MM.1S (cell line): ENCODE measurements at regions not wholly inside any gene's neighbourhood (a gene's known extent, or its start where the extent isn't known, plus 50 kb on each side); places are given as distances from the start of the nearest gene placed in this dataset.

ENCODE experiments used
- DNase-seq: peaks from one replicate; pipeline ENCODE4 v3.0.0-alpha.2; 2015
- H2AFZ ChIP-seq: fragments of 300-600 bp; sonication (generic); 2 replicates; pipeline ENCODE4 v1.6.0; 2016; ENCODE audit warnings: antibody characterized with exemption, low read length
- H3F3A ChIP-seq: fragments of 300-600 bp; sonication (generic); 2 replicates; pipeline ENCODE4 v1.6.1; 2016; ENCODE audit warnings: mild to moderate bottlenecking, antibody characterized with exemption, low read length, moderate library complexity, mixed read lengths; ENCODE audit not compliant: insufficient read depth
- H3K27ac ChIP-seq: fragments of 300-600 bp; sonication (generic); 2 replicates; pipeline ENCODE4 v1.5.1; 2016; ENCODE audit warnings: mild to moderate bottlenecking, low read length
- H3K27me3 ChIP-seq: fragments of 300-600 bp; sonication (generic); replicated peaks from 2 replicates; pipeline ENCODE4 v1.6.0; 2016; ENCODE audit warnings: low read length; ENCODE audit not compliant: insufficient read depth
- H3K36me3 ChIP-seq: fragments of 300-600 bp; sonication (generic); replicated peaks from 2 replicates; pipeline ENCODE4 v1.6.1; 2016; ENCODE audit warnings: mild to moderate bottlenecking, low read length, mixed read lengths; ENCODE audit not compliant: insufficient read depth
- H3K4me1 ChIP-seq: fragments of 300-600 bp; sonication (generic); 2 replicates; pipeline ENCODE4 v1.6.1; 2016; ENCODE audit warnings: low read length, mixed read lengths
- H3K4me2 ChIP-seq: fragments of 300-600 bp; sonication (generic); 2 replicates; pipeline ENCODE4 v1.6.0; 2016; ENCODE audit warnings: low read depth, low read length
- H3K4me3 ChIP-seq: fragments of 300-600 bp; sonication (generic); 2 replicates; pipeline ENCODE4 v1.5.1; 2016; ENCODE audit warnings: low read length, mixed read lengths
- H3K79me2 ChIP-seq: fragments of 300-600 bp; sonication (generic); 2 replicates; pipeline ENCODE4 v1.6.1; 2016; ENCODE audit warnings: mixed run types, low read length, mixed read lengths
- H3K9ac ChIP-seq: fragments of 300-600 bp; sonication (generic); 2 replicates; pipeline ENCODE4 v1.6.1; 2016; ENCODE audit warnings: low read length, mixed read lengths
- H3K9me2 ChIP-seq: fragments of 300-600 bp; sonication (generic); replicated peaks from 2 replicates; pipeline ENCODE4 v1.6.1; 2016; ENCODE audit warnings: mild to moderate bottlenecking, low read length, mixed read lengths; ENCODE audit not compliant: insufficient read depth
- H3K9me3 ChIP-seq: fragments of 300-600 bp; sonication (generic); replicated peaks from 2 replicates; pipeline ENCODE4 v1.6.1; 2016; ENCODE audit warnings: mild to moderate bottlenecking, low read length, mixed read lengths; ENCODE audit not compliant: insufficient read depth
- H4K20me1 ChIP-seq: fragments of 300-600 bp; sonication (generic); 2 replicates; pipeline ENCODE4 v1.6.1; 2016; ENCODE audit warnings: mild to moderate bottlenecking, low read length, moderate library complexity, mixed read lengths; ENCODE audit not compliant: insufficient read depth
- EZH2 ChIP-seq: fragments of 300-600 bp; sonication (generic); optimal IDR thresholded peaks from 2 replicates; pipeline ENCODE3; 2017; ENCODE audit warnings: low read depth, mild to moderate bottlenecking, antibody characterized with exemption, low read length, mixed read lengths
- EZH2phosphoT487 ChIP-seq: fragments of 300-600 bp; sonication (generic); IDR thresholded peaks from 2 replicates; pipeline ENCODE4 v1.6.1; 2018; ENCODE audit warnings: antibody characterized with exemption, low read length
- TF ChIP-seq, protein P1 (sequence below): fragments of 300-600 bp; sonication (generic); IDR thresholded peaks from 2 replicates; pipeline ENCODE4 v1.5.1; 2016; ENCODE audit warnings: antibody characterized with exemption, low read length, mixed read lengths

DNA sequence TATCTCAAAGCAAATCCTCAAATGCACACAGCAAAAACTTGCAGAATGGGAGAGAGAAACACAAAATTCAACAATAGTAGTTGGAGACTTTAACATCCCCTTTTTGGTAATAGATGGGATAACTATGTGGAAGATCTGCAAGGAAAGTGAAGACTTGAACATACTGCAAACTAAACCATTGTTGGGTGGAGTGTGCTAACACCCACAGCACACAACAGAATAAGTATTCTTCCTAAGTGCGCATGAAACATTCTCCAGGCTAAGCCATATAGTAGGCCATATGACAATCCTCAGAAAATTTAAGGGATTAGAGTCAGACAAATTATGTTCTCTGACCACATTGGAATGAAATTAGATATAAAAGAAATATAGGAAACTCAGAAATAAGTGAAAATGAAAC, 230.6 kb downstream of the FBXO15 start:
- Histone ChIP-seq H3K9me2 (no peaks in the 10 kb centered on the region), H3K27me3 (no peaks in the 10 kb centered on the region), H3K9ac (no peak overlapping the region), H3F3A (no peaks in the 10 kb centered on the region), H3K36me3 (no peaks in the 10 kb centered on the region), H4K20me1 (no peaks in the 10 kb centered on the region), H3K4me1 (no peaks in the 10 kb centered on the region), H2AFZ (no peak overlapping the region), H3K27ac (no peak overlapping the region), H3K9me3 (no peaks in the 10 kb centered on the region), H3K4me2 (no peak overlapping the region), H3K4me3 (no peak overlapping the region), H3K79me2 (no peaks in the 10 kb centered on the region)
- no peak for DNase-seq
- no peak for TF ChIP-seq EZH2
- TF ChIP-seq, protein P1, sequence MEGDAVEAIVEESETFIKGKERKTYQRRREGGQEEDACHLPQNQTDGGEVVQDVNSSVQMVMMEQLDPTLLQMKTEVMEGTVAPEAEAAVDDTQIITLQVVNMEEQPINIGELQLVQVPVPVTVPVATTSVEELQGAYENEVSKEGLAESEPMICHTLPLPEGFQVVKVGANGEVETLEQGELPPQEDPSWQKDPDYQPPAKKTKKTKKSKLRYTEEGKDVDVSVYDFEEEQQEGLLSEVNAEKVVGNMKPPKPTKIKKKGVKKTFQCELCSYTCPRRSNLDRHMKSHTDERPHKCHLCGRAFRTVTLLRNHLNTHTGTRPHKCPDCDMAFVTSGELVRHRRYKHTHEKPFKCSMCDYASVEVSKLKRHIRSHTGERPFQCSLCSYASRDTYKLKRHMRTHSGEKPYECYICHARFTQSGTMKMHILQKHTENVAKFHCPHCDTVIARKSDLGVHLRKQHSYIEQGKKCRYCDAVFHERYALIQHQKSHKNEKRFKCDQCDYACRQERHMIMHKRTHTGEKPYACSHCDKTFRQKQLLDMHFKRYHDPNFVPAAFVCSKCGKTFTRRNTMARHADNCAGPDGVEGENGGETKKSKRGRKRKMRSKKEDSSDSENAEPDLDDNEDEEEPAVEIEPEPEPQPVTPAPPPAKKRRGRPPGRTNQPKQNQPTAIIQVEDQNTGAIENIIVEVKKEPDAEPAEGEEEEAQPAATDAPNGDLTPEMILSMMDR, result no peak
- no peak for TF ChIP-seq EZH2phosphoT487

DNA sequence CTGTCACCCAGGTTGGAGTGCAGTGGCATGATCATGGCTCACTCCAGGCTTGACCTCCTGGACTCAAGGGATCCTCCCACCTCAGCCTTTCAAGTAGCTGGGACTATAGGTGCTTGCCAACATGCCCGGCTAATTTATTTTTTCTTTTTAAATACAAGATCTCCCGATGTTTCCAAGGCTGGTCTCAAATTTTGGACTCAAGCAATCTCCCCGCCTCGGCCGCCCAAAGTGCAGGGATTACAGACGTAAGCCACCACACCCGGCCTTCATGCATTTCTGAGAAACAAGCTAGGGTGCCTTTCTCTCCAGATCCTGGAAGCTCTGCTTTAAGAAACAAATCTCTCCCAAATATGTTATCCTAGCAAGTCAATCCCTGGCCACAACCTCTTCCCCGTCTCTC, 234.1 kb downstream of the FBXO15 start:
- Histone ChIP-seq H3K9me2 (no peaks in the 10 kb centered on the region), H3K4me2 (no peak overlapping the region), H3K9ac (no peak overlapping the region), H3K4me3 (no peak overlapping the region), H3K27me3 (no peaks in the 10 kb centered on the region), H3K4me1 (no peaks in the 10 kb centered on the region), H4K20me1 (no peaks in the 10 kb centered on the region), H3F3A (no peaks in the 10 kb centered on the region), H3K27ac (no peak overlapping the region), H3K9me3 (no peaks in the 10 kb centered on the region), H3K36me3 (no peaks in the 10 kb centered on the region), H3K79me2 (no peaks in the 10 kb centered on the region), H2AFZ (no peak overlapping the region)
- DNase-seq, result no peak
- TF ChIP-seq EZH2, result no peak
- no peak for TF ChIP-seq EZH2phosphoT487
- TF ChIP-seq, protein P1, result no peak

DNA sequence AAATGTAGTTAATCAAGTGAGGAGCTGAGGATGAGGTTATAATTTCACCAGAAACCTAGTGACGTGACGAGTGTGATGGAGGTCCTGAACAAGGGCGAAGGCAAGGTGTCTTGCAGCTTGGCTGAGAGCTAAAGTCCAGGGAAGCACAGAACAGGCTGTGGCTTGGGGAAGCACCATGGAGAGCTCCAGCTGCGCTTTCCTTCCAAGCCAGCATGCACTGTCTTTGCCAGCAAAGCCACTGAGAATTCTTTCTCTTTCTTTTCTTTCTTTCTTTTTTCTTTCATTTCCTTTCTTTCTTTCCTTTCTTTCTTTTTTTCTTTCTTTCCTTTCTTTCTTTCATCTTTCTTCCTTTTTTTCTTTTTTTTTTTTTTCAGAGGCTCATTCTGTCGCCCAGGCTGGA, 239.3 kb downstream of the FBXO15 start:
- no peak for DNase-seq

More for the DNA sequence above, 239.3 kb downstream of the FBXO15 start:
- TF ChIP-seq EZH2 (no peak), EZH2phosphoT487 (no peak)
- TF ChIP-seq, protein P1, result no peak
- Histone ChIP-seq H3K27me3 (no peaks in the 10 kb centered on the region), H3K9ac (no peak overlapping the region), H3K79me2 (no peaks in the 10 kb centered on the region), H3K9me3 (0 out of 2 replicates have a peak, but pooled peaks cover under 1% of the 10 kb centered on the region), H3F3A (no peaks in the 10 kb centered on the region), H2AFZ (no peak overlapping the region), H3K9me2 (no peaks in the 10 kb centered on the region), H3K36me3 (no peaks in the 10 kb centered on the region), H3K4me2 (no peak overlapping the region), H4K20me1 (no peaks in the 10 kb centered on the region), H3K27ac (no peak overlapping the region), H3K4me3 (no peak overlapping the region), H3K4me1 (no peaks in the 10 kb centered on the region)
